ENCODE measurements at regions not wholly inside any gene's neighbourhood (a gene's known extent, or its start where the extent isn't known, plus 50 kb on each side); places are given as distances from the start of the nearest gene placed in this dataset.

DNA sequence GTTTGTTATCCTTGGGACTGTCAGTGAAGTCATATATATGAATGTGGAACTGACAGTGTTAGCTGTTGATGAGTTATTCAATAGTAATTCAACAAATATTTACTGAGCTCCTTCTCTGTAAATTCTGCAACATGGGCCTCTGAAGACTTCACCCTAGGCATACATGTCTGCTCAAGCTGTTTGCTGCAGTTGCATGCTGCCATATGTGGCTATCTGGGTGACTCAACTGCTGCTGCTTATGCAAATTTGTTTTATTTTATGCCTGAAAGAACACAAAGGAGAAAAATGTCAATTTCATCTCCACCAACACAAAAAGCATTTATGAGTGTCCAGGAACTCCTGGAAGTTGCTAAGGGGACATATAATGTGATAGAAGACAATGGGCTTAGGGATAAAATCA lies 417.6 kb downstream of the AASDHPPT start:
- no peak for ATAC-seq

DNA sequence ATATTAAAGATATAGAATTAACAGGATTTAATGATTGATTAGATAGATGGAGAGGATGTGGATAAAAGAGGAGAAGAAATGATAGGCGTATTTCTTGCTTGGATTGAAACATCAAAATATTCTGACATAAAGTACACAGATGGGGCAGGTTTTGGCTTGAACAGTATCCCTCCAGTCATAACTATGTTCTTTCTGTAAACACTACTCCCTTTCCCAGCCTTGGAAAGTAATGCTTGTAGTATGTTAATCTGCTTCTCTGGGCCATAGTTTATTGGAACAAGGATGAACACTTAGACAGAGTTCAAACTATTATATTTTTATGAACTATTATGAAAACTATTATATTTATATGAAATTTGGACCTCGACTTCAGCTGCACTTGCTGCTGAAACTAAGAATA lies 419.2 kb downstream of the AASDHPPT start:
- DNase-seq (ENCODE audit: low read depth, low spot score) (no peak), ATAC-seq (no peak)
- Histone ChIP-seq H3K4me3 (replicated peaks in 1 of 2; ENCODE audit: low read depth in 1 of 2, low read length in 2 of 2) (no peak overlapping the region), H2AFZ (ENCODE audit: low read depth, low read length, poor library complexity, severe bottlenecking) (no peak overlapping the region), H3K27ac (ENCODE audit: low read depth, low read length) (no peak overlapping the region), H3K9me3 (ENCODE audit: control insufficient read depth in 1 of 2, insufficient read depth in 1 of 2, low read depth in 1 of 2, low read length in 2 of 2) (no peaks in the 10 kb centered on the region), H3K9me2 (ENCODE audit: insufficient read depth) (no peaks in the 10 kb centered on the region), H3K36me3 (ENCODE audit: control insufficient read depth in 1 of 2, insufficient read depth in 2 of 2, low read length in 2 of 2) (no peaks in the 10 kb centered on the region), H3K9ac (ENCODE audit: low read length) (no peak overlapping the region), H3K4me1 (ENCODE audit: control insufficient read depth in 1 of 2, insufficient read depth in 2 of 2, low read length in 2 of 2) (no peaks in the 10 kb centered on the region), H4K20me1 (ENCODE audit: insufficient read depth) (no peaks in the 10 kb centered on the region), H3K79me2 (ENCODE audit: insufficient read depth, low read length) (no peaks in the 10 kb centered on the region), H3K27me3 (ENCODE audit: insufficient read depth, low read length) (no peaks in the 10 kb centered on the region), H3K4me2 (ENCODE audit: low read length) (no peak overlapping the region)
- RAD21 ChIA-PET (ENCODE audit: low non-redundant PET in 1 of 2, low total read pairs in 2 of 2, uncharacterized antibody in 2 of 2, unreplicated experiment in 2 of 2) = no interaction called here
- CTCF ChIA-PET = no interaction called here
- intact Hi-C loops (cut with micrococcal nuclease) = no loop called here
- no TSS peak for BruUV-seq (replicated peaks)
- POLR2A ChIA-PET = no interaction called here
- no peak for TF ChIP-seq ZNF274 (IDR thresholded peaks at IDR 0.05; ENCODE audit: low read depth, low read length)
- no peak for TF ChIP-seq EZH2phosphoT487 (IDR thresholded peaks at IDR 0.05; ENCODE audit: borderline replicate concordance)
- no peak for TF ChIP-seq ELF1 (IDR thresholded peaks at IDR 0.05; ENCODE audit: borderline replicate concordance, low read depth)
- TF ChIP-seq, protein P1, sequence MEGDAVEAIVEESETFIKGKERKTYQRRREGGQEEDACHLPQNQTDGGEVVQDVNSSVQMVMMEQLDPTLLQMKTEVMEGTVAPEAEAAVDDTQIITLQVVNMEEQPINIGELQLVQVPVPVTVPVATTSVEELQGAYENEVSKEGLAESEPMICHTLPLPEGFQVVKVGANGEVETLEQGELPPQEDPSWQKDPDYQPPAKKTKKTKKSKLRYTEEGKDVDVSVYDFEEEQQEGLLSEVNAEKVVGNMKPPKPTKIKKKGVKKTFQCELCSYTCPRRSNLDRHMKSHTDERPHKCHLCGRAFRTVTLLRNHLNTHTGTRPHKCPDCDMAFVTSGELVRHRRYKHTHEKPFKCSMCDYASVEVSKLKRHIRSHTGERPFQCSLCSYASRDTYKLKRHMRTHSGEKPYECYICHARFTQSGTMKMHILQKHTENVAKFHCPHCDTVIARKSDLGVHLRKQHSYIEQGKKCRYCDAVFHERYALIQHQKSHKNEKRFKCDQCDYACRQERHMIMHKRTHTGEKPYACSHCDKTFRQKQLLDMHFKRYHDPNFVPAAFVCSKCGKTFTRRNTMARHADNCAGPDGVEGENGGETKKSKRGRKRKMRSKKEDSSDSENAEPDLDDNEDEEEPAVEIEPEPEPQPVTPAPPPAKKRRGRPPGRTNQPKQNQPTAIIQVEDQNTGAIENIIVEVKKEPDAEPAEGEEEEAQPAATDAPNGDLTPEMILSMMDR (IDR thresholded peaks at IDR 0.05 in 2 of 3, conservative IDR thresholded peaks at IDR 0.05 in 1 of 3; ENCODE audit: borderline replicate concordance in 1 of 3, insufficient read depth in 1 of 3, low read depth in 2 of 3, low read length in 2 of 3) = no peak
- TF ChIP-seq RAD21 (IDR thresholded peaks at IDR 0.05; ENCODE audit: low read depth) = no peak
- no peak for TF ChIP-seq MAX (IDR thresholded peaks at IDR 0.05)
- TF ChIP-seq, protein P2, sequence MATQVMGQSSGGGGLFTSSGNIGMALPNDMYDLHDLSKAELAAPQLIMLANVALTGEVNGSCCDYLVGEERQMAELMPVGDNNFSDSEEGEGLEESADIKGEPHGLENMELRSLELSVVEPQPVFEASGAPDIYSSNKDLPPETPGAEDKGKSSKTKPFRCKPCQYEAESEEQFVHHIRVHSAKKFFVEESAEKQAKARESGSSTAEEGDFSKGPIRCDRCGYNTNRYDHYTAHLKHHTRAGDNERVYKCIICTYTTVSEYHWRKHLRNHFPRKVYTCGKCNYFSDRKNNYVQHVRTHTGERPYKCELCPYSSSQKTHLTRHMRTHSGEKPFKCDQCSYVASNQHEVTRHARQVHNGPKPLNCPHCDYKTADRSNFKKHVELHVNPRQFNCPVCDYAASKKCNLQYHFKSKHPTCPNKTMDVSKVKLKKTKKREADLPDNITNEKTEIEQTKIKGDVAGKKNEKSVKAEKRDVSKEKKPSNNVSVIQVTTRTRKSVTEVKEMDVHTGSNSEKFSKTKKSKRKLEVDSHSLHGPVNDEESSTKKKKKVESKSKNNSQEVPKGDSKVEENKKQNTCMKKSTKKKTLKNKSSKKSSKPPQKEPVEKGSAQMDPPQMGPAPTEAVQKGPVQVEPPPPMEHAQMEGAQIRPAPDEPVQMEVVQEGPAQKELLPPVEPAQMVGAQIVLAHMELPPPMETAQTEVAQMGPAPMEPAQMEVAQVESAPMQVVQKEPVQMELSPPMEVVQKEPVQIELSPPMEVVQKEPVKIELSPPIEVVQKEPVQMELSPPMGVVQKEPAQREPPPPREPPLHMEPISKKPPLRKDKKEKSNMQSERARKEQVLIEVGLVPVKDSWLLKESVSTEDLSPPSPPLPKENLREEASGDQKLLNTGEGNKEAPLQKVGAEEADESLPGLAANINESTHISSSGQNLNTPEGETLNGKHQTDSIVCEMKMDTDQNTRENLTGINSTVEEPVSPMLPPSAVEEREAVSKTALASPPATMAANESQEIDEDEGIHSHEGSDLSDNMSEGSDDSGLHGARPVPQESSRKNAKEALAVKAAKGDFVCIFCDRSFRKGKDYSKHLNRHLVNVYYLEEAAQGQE (IDR thresholded peaks at IDR 0.05; ENCODE audit: low read depth) = no peak
- no peak for TF ChIP-seq EGR1 (IDR thresholded peaks at IDR 0.05; ENCODE audit: low read depth)
- TF ChIP-seq CEBPB (IDR thresholded peaks at IDR 0.05; ENCODE audit: low read depth) = no peak

More for the DNA sequence above, 417.6 kb downstream of the AASDHPPT start:
- H3K79me2 ChIP-seq (ENCODE audit: insufficient read depth, low read length) = no peaks in the 10 kb centered on the region
- H3K4me3 ChIP-seq (replicated peaks in 1 of 2; ENCODE audit: low read depth in 1 of 2, low read length in 2 of 2) = no peak overlapping the region
- POLR2A ChIA-PET = no interaction called here
- no peak overlapping the region for H3K4me2 ChIP-seq (ENCODE audit: low read length)
- H3K36me3 ChIP-seq (ENCODE audit: control insufficient read depth in 1 of 2, insufficient read depth in 2 of 2, low read length in 2 of 2) = no peaks in the 10 kb centered on the region
- no peaks in the 10 kb centered on the region for H3K4me1 ChIP-seq (ENCODE audit: control insufficient read depth in 1 of 2, insufficient read depth in 2 of 2, low read length in 2 of 2)
- no peaks in the 10 kb centered on the region for H3K27me3 ChIP-seq (ENCODE audit: insufficient read depth, low read length)
- no peaks in the 10 kb centered on the region for H4K20me1 ChIP-seq (ENCODE audit: insufficient read depth)
- no peak for DNase-seq (ENCODE audit: low read depth, low spot score)
- H3K9ac ChIP-seq (ENCODE audit: low read length) = no peak overlapping the region
- TF ChIP-seq RAD21 (IDR thresholded peaks at IDR 0.05; ENCODE audit: low read depth) (no peak), SRF (IDR thresholded peaks at IDR 0.05; ENCODE audit: low read depth) (no peak), EZH2phosphoT487 (IDR thresholded peaks at IDR 0.05; ENCODE audit: borderline replicate concordance) (no peak), SIN3A (IDR thresholded peaks at IDR 0.05; ENCODE audit: low read depth) (no peak), JUND (IDR thresholded peaks at IDR 0.05) (no peak), ELF1 (IDR thresholded peaks at IDR 0.05; ENCODE audit: borderline replicate concordance, low read depth) (no peak), ZFX (IDR thresholded peaks at IDR 0.05) (no peak), CBX3 (IDR thresholded peaks at IDR 0.05; ENCODE audit: low read depth) (no peak)
- TF ChIP-seq, protein P3, sequence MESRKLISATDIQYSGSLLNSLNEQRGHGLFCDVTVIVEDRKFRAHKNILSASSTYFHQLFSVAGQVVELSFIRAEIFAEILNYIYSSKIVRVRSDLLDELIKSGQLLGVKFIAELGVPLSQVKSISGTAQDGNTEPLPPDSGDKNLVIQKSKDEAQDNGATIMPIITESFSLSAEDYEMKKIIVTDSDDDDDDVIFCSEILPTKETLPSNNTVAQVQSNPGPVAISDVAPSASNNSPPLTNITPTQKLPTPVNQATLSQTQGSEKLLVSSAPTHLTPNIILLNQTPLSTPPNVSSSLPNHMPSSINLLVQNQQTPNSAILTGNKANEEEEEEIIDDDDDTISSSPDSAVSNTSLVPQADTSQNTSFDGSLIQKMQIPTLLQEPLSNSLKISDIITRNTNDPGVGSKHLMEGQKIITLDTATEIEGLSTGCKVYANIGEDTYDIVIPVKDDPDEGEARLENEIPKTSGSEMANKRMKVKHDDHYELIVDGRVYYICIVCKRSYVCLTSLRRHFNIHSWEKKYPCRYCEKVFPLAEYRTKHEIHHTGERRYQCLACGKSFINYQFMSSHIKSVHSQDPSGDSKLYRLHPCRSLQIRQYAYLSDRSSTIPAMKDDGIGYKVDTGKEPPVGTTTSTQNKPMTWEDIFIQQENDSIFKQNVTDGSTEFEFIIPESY (IDR thresholded peaks at IDR 0.05; ENCODE audit: extremely low read depth, insufficient replicate concordance, low read length) = no peak
- no peaks in the 10 kb centered on the region for H3K9me2 ChIP-seq (ENCODE audit: insufficient read depth)
- H2AFZ ChIP-seq (ENCODE audit: low read depth, low read length, poor library complexity, severe bottlenecking) = no peak overlapping the region
- H3K9me3 ChIP-seq (ENCODE audit: control insufficient read depth in 1 of 2, insufficient read depth in 1 of 2, low read depth in 1 of 2, low read length in 2 of 2) = no peaks in the 10 kb centered on the region
- BruUV-seq (replicated peaks) = no TSS peak
- CTCF ChIA-PET = no interaction called here
- H3K27ac ChIP-seq (ENCODE audit: low read depth, low read length) = no peak overlapping the region
- intact Hi-C loops (cut with micrococcal nuclease) = no loop called here
- RAD21 ChIA-PET (ENCODE audit: low non-redundant PET in 1 of 2, low total read pairs in 2 of 2, uncharacterized antibody in 2 of 2, unreplicated experiment in 2 of 2) = no interaction called here
